T-helper 9 cell (primary cell): ENCODE measurements at regions not wholly inside any gene's neighbourhood (a gene's known extent, or its start where the extent isn't known, plus 50 kb on each side); places are given as distances from the start of the nearest gene placed in this dataset.
"Not testable (repeated sequence)": the region's sequence is repeated elsewhere in the genome, so short reads cannot be mapped to it uniquely, and the experiment has no call there.

Source experiments
- DNase-seq: peaks from one replicate; pipeline ENCODE4 v3.0.0-alpha.2; 2020

GRCh38 chr16:5215901-5216300, 118.3 kb upstream of the EEF2KMT start:
- no peak for DNase-seq

DNA sequence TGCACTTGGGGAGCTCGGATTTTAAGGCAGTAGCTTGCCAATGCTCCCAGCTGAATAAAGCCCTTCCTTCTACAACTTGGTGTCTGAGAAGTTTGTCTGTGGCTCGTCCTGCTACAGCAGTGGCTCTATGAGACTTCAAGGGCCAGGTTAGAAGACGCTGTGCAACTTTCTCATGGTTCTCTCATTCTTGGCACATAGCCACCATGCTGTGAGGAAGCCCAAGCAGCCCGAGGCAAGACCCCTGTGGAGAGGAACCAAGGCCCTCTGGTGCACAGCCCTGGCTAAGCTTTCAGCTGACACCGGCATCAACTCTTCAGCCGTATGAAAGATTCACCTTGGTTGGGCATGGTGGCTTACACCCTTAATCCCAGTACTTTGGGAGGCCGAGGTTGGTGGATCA, 116.9 kb upstream of the EEF2KMT start:
- no peak for DNase-seq

GRCh38 chr16:5212501-5212900, 114.9 kb upstream of the EEF2KMT start:
- DNase-seq, result not testable (repeated sequence)

- DNase-seq, result not testable (repeated sequence)
Observed at GRCh38 chr16:5207862-5208498, 110.4 kb upstream of the EEF2KMT start.

- DNase-seq, result no peak
Observed at GRCh38 chr16:5207001-5207523, 109.5 kb upstream of the EEF2KMT start.

- DNase-seq, result no peak
Observed at GRCh38 chr16:5206331-5206990, 108.9 kb upstream of the EEF2KMT start.

DNA sequence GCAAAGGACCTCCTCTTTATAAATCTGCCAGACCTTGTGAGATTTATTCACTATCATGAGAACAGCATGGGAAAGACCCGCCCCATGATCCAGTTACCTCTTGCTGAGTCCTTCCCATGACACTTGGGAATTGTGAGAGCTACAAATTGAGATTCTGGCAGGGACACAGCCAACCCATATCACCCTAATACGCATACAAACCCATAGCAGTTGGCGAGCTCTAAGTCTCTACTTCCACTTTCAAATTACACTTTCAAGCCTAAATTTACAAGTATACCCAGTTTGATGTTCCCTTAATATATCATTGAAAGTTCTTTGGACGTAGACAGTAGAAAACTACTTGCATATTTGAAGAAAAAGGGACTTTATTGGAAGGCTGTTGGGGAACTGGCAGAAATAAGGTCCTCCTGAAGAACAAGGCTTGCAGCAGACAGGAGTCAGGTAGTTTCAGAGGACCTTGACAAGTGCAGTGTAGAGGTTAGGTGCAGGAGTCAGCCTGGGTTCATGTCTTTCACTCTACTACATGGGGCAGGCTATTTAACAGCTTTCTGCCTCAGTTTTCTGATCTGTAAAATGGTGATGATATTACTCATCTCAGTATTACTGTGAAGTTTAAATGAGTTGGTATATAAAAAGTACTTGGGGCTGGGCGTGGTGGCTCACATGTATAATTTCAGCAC, 107.9 kb upstream of the EEF2KMT start:
- DNase-seq, result no peak

DNA sequence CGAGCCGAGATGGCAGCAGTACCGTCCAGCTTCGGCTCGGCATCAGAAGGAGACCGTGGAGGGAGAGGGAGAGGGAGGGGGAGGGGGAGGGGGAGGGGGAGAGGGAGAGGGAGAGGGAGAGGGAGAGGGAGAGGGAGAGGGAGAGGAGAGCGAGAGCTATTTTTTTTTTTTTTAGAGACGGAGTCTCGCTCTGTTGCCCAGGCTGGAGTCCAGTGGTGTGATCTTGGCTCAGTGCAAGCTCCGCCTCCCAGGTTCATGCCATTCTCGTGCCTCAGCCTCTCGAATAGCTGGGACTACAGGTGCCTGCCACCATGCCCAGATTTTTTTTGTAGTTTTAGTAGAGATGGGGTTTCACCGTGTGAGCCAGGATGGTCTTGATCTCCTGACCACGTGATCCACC, 106.1 kb upstream of the EEF2KMT start:
- not testable (repeated sequence) for DNase-seq

DNA sequence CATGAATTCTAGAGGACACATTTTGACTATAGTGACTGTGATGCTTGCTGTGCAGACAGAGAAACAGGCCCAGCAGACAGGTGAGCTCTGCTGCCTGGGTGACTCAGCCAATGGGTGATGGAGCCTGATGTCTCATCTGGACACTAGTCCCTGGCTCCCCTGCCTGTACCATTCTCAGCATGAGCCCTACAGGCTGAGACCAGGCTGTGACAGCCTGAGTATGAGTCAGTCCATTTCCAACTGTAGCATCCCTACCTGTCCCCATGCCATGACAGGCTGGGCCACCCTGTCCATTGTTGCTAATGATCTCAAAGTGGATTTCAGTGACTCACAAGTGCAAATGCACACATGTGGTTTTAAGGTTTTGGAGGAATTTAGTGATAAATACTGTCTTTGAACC, 102.5 kb upstream of the EEF2KMT start:
- no peak for DNase-seq

- no peak for DNase-seq
Observed at GRCh38 chr16:5196204-5196603, 98.6 kb upstream of the EEF2KMT start.

DNA sequence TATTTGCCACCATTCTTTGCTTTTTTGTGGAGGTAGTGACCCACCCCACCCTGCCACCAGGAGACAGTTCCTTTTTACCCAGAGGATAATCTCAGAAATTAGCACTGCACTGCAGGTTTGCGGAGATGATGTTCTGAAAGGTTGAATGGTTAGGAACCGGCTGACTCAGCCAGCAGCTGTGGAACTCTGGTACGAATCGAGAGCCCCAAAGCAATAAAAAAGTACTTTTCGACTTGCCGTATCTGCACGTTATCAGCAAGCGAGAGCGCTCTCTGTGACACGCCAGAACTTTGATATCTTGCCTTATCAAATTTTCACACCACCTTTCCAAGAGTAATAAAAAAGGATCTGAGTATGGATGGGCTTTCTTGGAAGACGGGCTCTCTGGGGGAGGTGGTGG, 96.3 kb upstream of the EEF2KMT start:
- DNase-seq, result no peak

DNA sequence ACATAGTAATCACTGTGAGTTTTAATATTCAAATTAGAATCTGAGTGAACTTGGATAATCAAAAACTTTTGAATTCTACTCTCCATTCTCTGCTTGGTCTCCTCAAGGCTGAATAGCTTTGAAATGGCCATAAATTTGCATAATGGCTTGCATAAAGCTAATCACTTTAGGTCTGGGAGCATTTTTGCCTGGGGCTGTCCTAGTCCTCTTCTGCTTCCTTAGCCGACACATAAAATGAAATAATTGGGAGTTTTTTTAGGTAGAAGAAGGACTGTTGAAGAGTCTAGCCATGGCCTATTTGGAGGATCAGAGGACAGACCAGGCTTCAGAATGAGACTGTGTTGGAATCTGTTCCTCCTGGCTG, 91.4 kb upstream of the EEF2KMT start:
- no peak for DNase-seq

DNA sequence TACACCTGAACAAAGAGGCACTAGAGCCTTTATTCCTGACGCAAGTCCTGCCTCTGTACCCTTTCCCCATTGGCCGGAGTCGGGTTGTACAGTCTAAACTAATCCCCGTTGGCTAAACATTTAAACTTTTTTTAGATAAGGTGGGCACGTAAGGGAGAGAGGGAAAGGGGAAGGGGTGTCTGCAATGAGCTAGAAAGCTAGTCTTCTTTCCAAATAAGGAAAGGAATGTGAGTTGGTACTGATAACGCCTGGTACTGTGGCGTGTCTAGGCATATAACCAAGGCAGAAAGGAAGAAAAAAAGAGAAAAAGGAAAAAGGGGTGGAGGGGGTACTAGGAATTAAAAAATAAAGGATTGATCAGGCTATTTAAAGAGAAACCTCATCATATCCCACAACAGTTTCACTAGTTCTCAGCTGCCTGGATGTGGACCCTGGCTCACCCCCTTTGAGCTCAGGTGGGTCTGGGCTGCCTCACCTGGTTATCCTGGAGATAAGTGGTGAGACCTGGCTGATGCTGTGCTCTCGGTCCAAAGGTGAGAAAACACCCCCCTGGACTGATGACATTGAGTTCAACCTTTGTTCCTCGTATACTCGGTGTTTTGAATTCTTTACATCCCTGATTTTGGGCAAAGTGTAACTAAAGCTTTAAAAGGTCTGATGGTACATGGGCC, 90.9 kb upstream of the EEF2KMT start:
- DNase-seq, result no peak

- no peak for DNase-seq
Observed at GRCh38 chr16:5187402-5187952, 89.9 kb upstream of the EEF2KMT start.

DNA sequence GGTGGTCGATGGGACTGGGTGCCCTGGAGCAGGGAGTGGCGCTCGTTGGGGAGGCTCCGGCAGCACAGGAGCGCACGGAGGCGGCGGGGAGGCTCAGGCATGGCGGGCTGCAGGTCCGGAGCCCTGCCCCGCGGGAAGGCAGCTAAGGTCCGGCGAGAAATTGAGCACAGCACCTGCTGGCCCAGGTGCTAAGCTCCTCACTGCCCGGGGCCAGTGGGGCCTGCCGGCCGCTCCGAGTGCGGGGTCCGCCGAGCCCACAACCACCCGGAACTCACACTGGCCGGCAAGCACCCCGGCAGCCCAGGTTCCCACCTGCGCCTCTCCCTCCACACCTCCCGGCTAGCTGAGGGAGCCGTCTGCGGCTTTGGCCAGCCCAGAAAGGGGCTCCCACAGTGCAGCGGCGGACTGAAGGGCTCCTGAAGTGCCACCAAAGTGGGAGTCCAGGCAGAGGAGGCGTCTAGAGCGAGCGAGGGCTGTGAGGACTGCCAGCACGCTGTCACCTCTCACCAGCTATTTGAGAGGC, 88.8 kb upstream of the EEF2KMT start:
- DNase-seq, result no peak

DNA sequence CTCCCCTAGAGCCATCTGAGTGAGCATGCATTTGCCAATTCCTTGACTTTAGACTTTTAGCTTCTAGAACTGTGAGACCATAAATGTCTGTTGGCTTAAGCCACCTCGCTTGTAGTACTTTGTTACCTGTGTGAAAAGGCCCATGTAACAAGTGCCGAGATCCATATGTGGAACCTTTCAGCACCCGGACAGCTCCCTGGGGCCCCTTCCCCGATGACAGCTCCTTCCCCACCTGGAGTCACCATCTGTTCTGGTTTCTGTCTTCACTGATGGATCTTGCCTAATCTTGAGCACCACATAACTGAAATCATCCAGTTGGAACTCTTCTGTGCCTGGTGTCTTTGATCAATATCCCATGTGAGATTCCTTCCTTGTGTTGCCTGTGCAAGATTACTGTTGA, 78.9 kb upstream of the EEF2KMT start:
- DNase-seq, result no peak

GRCh38 chr16:5175266-5175665, 77.7 kb upstream of the EEF2KMT start:
- no peak for DNase-seq

GRCh38 chr16:5166486-5166885, 68.9 kb upstream of the EEF2KMT start:
- DNase-seq, result no peak

- DNase-seq, result not testable (repeated sequence)
Observed at GRCh38 chr16:5165429-5165828, 67.8 kb upstream of the EEF2KMT start.

DNA sequence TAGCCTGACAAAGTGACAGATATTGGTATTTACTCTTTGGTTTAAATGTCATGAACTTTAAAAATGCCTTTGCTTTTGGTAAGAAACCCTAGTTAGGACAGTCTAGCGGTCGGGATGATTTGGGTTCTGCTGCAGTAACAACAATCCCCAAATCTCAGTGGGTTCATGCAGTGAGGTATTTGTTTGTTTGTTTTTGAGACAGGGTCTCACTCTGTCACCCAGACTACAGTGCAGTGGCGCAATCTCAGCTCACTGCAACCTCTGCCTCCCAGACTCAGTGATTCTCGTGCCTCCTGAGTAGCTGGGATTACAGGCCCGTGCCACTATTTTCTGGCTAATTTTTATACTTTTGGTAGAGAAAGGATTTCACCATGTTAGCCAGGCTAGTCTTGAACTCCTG, 65.2 kb upstream of the EEF2KMT start:
- not testable (repeated sequence) for DNase-seq

DNA sequence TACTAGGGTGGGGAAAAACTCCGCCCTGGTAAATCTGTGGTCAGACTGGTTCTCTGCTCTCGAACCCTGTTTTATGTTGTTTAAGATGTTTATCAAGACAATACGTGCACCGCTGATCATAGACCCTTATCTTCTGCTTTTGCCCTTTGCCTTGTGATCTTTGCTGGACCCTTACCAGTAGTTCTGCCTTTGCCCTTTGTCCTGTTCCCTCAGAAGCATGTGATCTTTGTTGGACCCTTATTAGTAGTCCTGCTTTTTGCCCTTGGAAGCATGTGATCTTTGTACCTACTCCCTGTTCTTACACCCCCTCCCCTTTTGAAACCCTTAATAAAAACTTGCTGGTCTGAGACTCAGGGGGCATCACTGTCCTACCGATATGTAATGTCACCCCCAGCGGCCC, 64.3 kb upstream of the EEF2KMT start:
- not testable (repeated sequence) for DNase-seq

GRCh38 chr16:5160010-5160409, 62.4 kb upstream of the EEF2KMT start:
- not testable (repeated sequence) for DNase-seq

- not testable (repeated sequence) for DNase-seq
Observed at GRCh38 chr16:5159537-5159936, 61.9 kb upstream of the EEF2KMT start.
